Pancreas (tissue), 10 donors: ENCODE measurements at regions not wholly inside any gene's neighbourhood (a gene's known extent, or its start where the extent isn't known, plus 50 kb on each side); places are given as distances from the start of the nearest gene placed in this dataset.
A peak's percentile ranks its signal among the peaks of the same experiment; 100 is the strongest.

ENCODE experiments used
- ATAC-seq, 4 donors: fragments of 200-7000 bp; cut with Tn5 transposase; one replicate each; pipeline versions ENCODE4 v1.8.0 to v1.9.1; 2020; ENCODE audit warnings: mild to moderate bottlenecking in 4 of 4, moderate library complexity in 4 of 4
- DNase-seq, 6 donors: peaks; one replicate each; pipeline ENCODE4 v3.0.0-alpha.2; 2020
- FAIRE-seq: peaks from 2 replicates; lab custom pipeline; 2012; peaks lifted over from hg19 to GRCh38; lab: Jason Lieb, UNC
- H3K27ac ChIP-seq, 4 donors: fragments of 200-600 bp; sonication (generic); 1 replicate in 3 of 4; 2 replicates in 1 of 4; pipeline versions ENCODE4 v1.5.0 to v1.8.0; 2020
- H3K27me3 ChIP-seq, 4 donors: fragments of 200-600 bp; one replicate each; pipeline ENCODE4 v1.8.0; 2021
- H3K36me3 ChIP-seq, 3 donors: fragments of 200-600 bp; sonication (generic) in 1 of 3; one replicate each; pipeline versions ENCODE4 v1.5.0 to v1.8.0; 2020 to 2021
- H3K4me1 ChIP-seq, 3 donors: fragments of 200-600 bp; one replicate each; pipeline ENCODE4 v1.8.0; 2021
- H3K4me3 ChIP-seq, 4 donors: fragments of 200-600 bp; sonication (generic) in 2 of 4; one replicate each; pipeline versions ENCODE4 v1.5.0 to v1.8.0; 2020 to 2021
- H3K9me3 ChIP-seq, 4 donors: fragments of 200-600 bp; one replicate each; pipeline ENCODE4 v1.8.0; 2021
- CTCF ChIP-seq, 4 donors: fragments of 200-600 bp; sonication (generic) in 3 of 4; IDR thresholded peaks; one replicate each; pipeline versions ENCODE4 v1.5.0 to v1.8.0; 2021; ENCODE audit warnings: antibody characterized with exemption in 4 of 4
- WGBS, 2 donors: extraction: QIAGEN DNeasy Blood & Tissue Kit; methylation state at CpG; one replicate each; pipeline ENCODE4 v1.1.7; 2013; 5-methylcytosine and 5-hydroxymethylcytosine counted together
- intact Hi-C, 3 donors: fragments of 100-400 bp; cut with DNase I; formaldehyde crosslinking; loops; one replicate each; pipeline versions ENCODE4 v1.11.1 to v1.14.2; 2022
- donor health status: healthy with polysubstance abuse.
- donor health status: DM: no; HTN: no; CAD: no; lungs with moderate emphysema.
- donor health status: DM: no; HTN: no; CAD: no.
- donor health status: control.
- donor health status: control.
- donor health status: Bipolar disorder and iron deficiency.
- donor health status: DM: yes; HTN: yes; CAD: no.
- donor health status: DM: no; HTN: no; CAD: no.
- donor health status: DM: no; HTN: no; CAD: no.
- donor health status: DM: yes; HTN: yes; CAD: no.

DNA sequence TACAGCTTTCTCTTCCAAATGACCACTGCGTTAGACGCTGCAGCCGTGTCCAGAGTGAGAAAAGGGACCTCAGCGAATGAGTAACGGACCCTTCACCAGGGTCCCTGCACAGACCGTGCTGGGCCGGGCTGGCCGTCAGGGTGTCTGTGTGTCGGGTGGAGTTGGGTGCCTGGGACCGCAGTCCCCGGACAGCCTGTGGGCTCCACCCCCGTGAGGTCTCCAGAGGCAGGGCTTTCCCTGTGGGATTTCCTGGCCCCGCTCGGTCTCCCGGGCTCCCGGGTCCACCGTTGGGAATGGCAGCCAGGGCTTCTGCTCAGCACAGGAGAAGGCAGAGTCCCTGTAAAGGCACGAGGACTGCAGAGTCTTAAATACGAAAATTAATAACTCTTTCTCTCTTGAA, 509.7 kb downstream of the TCERG1L start:
- 61 to 73% methylated on average over 19 of the region's 19 CpGs for WGBS, 2 donors
- intact Hi-C loops: no loop called here
- no peaks in the 10 kb centered on the region for H3K9me3 ChIP-seq
- ATAC-seq: no peak
- no peaks in the 10 kb centered on the region for H3K4me1 ChIP-seq
- peak in 1 of 6 donors; percentile 39 for DNase-seq
- no peaks in the 10 kb centered on the region for H3K36me3 ChIP-seq
- no peak overlapping the region for H3K4me3 ChIP-seq
- no peak for FAIRE-seq
- TF ChIP-seq CTCF (IDR thresholded peaks at IDR 0.05): no peak
- H3K27me3 ChIP-seq: peaks cover 0 to 5% (median 0%) of the 10 kb centered on the region in 4 donors
- no peak overlapping the region for H3K27ac ChIP-seq

DNA sequence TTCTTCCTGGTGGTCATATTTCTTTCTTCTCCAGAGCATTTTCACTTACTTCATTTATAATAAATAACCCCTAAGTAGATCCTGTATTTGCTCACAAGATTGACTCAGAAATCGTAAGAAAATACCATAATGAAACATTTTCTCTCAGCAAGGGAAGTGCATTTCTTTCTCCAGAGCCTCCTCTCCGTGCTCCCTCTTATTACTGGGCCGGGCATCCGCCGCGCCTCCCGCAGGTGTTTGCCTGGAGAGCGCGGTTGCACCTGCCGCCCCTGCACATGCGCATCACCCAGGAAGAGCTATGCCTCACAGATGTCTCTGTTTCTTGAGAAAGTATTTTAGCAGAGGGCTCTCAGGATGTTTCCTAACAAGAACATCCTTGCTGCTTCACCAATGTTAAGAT, 509.2 kb downstream of the TCERG1L start:
- Histone ChIP-seq H3K36me3 (no peaks in the 10 kb centered on the region), H3K4me3 (no peak overlapping the region), H3K4me1 (no peaks in the 10 kb centered on the region), H3K27me3 (peaks cover 0 to 5% (median 0%) of the 10 kb centered on the region in 4 donors), H3K27ac (no peak overlapping the region), H3K9me3 (no peaks in the 10 kb centered on the region)
- DNase-seq (peak in 1 of 6 donors; percentile 17), FAIRE-seq (no peak), ATAC-seq (no peak)
- 78 to 88% methylated on average over 11 of the region's 11 CpGs for WGBS, 2 donors
- no peak for TF ChIP-seq CTCF (IDR thresholded peaks at IDR 0.05)
- intact Hi-C loops: no loop called here

- no peaks in the 10 kb centered on the region for H3K9me3 ChIP-seq
- TF ChIP-seq CTCF (IDR thresholded peaks at IDR 0.05): no peak
- peak in 1 of 6 donors; percentile 25 for DNase-seq
- WGBS, 2 donors: 65 to 71% methylated on average over 8 of the region's 8 CpGs
- intact Hi-C loops: no loop called here
- peaks cover 0 to 5% (median 0%) of the 10 kb centered on the region in 4 donors for H3K27me3 ChIP-seq
- FAIRE-seq: no peak
- no peak overlapping the region for H3K4me3 ChIP-seq
- no peak overlapping the region for H3K27ac ChIP-seq
- no peak for ATAC-seq
- H3K36me3 ChIP-seq: no peaks in the 10 kb centered on the region
- H3K4me1 ChIP-seq: no peaks in the 10 kb centered on the region
These were observed 507.2 kb downstream of the TCERG1L start for GRCh38 chr10:130804281-130804680.

GRCh38 chr10:130804778-130805634, 506.5 kb downstream of the TCERG1L start:
- TF ChIP-seq CTCF (IDR thresholded peaks at IDR 0.05): no peak
- intact Hi-C loops: no loop called here
- no peaks in the 10 kb centered on the region for H3K9me3 ChIP-seq
- peaks cover 0 to 5% (median 0%) of the 10 kb centered on the region in 4 donors for H3K27me3 ChIP-seq
- H3K27ac ChIP-seq: no peak overlapping the region
- DNase-seq (peak in 1 of 6 donors; percentile 30), ATAC-seq (no peak), FAIRE-seq (no peak)
- WGBS, 2 donors: 53 to 74% methylated on average over 8 of the region's 8 CpGs
- H3K4me3 ChIP-seq: no peak overlapping the region
- H3K36me3 ChIP-seq: no peaks in the 10 kb centered on the region
- H3K4me1 ChIP-seq: no peaks in the 10 kb centered on the region

- Histone ChIP-seq H3K36me3 (no peaks in the 10 kb centered on the region), H3K27me3 (peaks cover 0 to 5% (median 0%) of the 10 kb centered on the region in 4 donors), H3K4me1 (no peaks in the 10 kb centered on the region), H3K9me3 (no peaks in the 10 kb centered on the region), H3K4me3 (no peak overlapping the region), H3K27ac (no peak overlapping the region)
- no peak for TF ChIP-seq CTCF (IDR thresholded peaks at IDR 0.05)
- DNase-seq (peak in 1 of 6 donors; percentile 16), FAIRE-seq (no peak), ATAC-seq (no peak)
- WGBS, 2 donors: 57 to 68% methylated on average over 8 of the region's 8 CpGs
- intact Hi-C loops: no loop called here
These were observed 505.9 kb downstream of the TCERG1L start for GRCh38 chr10:130805635-130806030.
